ENCODE measurements at regions not wholly inside any gene's neighbourhood (a gene's known extent, or its start where the extent isn't known, plus 50 kb on each side); places are given as distances from the start of the nearest gene placed in this dataset.

DNA sequence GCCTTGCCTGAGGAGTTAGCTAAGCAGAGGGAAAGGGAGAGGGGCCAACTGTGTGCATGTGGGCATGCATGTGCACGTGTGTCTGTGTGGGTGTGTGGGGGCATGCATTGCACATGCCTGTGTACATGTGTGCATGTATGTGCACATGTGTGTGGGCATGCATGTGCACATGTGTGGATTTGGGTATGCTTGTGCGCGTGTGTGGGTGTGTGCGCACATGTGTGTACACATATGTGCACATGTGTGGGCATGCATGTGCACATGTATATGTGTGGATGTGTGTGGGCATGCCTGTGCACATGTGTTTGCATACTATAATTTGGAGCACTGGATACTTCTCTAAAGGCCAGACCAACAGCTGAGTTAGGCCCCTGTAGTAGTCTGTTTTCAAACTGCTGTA, 350.0 kb downstream of the PRDM2 start:
- TF ChIP-seq, protein P1, sequence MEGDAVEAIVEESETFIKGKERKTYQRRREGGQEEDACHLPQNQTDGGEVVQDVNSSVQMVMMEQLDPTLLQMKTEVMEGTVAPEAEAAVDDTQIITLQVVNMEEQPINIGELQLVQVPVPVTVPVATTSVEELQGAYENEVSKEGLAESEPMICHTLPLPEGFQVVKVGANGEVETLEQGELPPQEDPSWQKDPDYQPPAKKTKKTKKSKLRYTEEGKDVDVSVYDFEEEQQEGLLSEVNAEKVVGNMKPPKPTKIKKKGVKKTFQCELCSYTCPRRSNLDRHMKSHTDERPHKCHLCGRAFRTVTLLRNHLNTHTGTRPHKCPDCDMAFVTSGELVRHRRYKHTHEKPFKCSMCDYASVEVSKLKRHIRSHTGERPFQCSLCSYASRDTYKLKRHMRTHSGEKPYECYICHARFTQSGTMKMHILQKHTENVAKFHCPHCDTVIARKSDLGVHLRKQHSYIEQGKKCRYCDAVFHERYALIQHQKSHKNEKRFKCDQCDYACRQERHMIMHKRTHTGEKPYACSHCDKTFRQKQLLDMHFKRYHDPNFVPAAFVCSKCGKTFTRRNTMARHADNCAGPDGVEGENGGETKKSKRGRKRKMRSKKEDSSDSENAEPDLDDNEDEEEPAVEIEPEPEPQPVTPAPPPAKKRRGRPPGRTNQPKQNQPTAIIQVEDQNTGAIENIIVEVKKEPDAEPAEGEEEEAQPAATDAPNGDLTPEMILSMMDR (IDR thresholded peaks at IDR 0.05; ENCODE audit: low read depth, low read length, poor library complexity, severe bottlenecking), result no peak
- no peak for TF ChIP-seq EZH2phosphoT487 (IDR thresholded peaks at IDR 0.05; ENCODE audit: borderline replicate concordance, low read length)

Data from DOHH2 (cell line).